ENCODE measurements at regions not wholly inside any gene's neighbourhood (a gene's known extent, or its start where the extent isn't known, plus 50 kb on each side); places are given as distances from the start of the nearest gene placed in this dataset.

DNA sequence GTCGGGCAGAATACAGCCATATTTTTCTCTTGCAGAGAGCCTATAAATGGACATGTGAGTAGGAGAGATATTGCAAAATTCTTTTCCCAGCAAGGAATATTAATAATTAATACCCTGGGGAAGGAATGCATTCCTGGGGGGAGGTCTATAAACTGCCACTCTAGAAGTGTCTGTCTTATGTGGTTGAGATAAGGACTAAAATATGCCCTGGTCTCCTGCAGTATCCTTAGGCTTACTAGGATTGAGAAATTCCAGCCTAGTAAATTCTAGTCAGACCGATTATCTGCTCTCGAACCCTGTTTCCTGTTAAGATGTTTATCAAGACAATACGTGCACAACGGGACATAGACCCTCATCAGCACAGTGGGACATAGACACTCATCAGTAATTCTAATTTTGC, 872.6 kb downstream of the FSTL5 start:
- Histone ChIP-seq H3K27ac (ENCODE audit: low read length) (no peak overlapping the region), H3F3A (ENCODE audit: low read length, unreplicated experiment) (no peaks in the 10 kb centered on the region), H3K27me3 (ENCODE audit: low read length) (no peaks in the 10 kb centered on the region), H3K79me2 (ENCODE audit: low read length) (no peaks in the 10 kb centered on the region), H3K36me3 (ENCODE audit: low read depth, low read length) (no peaks in the 10 kb centered on the region), H3K4me3 (ENCODE audit: low read length) (no peak overlapping the region), H3K9me2 (replicated peaks; ENCODE audit: low read length) (no peaks in the 10 kb centered on the region), H2AFZ (ENCODE audit: low read length) (no peak overlapping the region), H3K4me1 (ENCODE audit: insufficient read depth, low read length) (no peaks in the 10 kb centered on the region), H3K4me2 (ENCODE audit: low read length) (no peak overlapping the region), H3K9ac (ENCODE audit: low read length) (no peak overlapping the region), H4K20me1 (ENCODE audit: low read length) (no peaks in the 10 kb centered on the region), H3K9me3 (ENCODE audit: low read length) (no peaks in the 10 kb centered on the region)
- TF ChIP-seq EZH2 (IDR thresholded peaks at IDR 0.05; ENCODE audit: low read length, unreplicated experiment) (no peak), EZH2phosphoT487 (IDR thresholded peaks at IDR 0.05; ENCODE audit: borderline replicate concordance, low read length) (no peak)
- TF ChIP-seq, protein P1, sequence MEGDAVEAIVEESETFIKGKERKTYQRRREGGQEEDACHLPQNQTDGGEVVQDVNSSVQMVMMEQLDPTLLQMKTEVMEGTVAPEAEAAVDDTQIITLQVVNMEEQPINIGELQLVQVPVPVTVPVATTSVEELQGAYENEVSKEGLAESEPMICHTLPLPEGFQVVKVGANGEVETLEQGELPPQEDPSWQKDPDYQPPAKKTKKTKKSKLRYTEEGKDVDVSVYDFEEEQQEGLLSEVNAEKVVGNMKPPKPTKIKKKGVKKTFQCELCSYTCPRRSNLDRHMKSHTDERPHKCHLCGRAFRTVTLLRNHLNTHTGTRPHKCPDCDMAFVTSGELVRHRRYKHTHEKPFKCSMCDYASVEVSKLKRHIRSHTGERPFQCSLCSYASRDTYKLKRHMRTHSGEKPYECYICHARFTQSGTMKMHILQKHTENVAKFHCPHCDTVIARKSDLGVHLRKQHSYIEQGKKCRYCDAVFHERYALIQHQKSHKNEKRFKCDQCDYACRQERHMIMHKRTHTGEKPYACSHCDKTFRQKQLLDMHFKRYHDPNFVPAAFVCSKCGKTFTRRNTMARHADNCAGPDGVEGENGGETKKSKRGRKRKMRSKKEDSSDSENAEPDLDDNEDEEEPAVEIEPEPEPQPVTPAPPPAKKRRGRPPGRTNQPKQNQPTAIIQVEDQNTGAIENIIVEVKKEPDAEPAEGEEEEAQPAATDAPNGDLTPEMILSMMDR (conservative IDR thresholded peaks at IDR 0.05; ENCODE audit: low read depth, low read length): no peak
- intact Hi-C loops (cut with micrococcal nuclease): no loop called here
- DNase-seq (no peak), ATAC-seq (no peak)
- BruUV-seq (replicated peaks): no TSS peak
- POLR2A ChIA-PET (ENCODE audit: unreplicated experiment): no interaction called here
- CTCF ChIA-PET: no interaction called here

DNA sequence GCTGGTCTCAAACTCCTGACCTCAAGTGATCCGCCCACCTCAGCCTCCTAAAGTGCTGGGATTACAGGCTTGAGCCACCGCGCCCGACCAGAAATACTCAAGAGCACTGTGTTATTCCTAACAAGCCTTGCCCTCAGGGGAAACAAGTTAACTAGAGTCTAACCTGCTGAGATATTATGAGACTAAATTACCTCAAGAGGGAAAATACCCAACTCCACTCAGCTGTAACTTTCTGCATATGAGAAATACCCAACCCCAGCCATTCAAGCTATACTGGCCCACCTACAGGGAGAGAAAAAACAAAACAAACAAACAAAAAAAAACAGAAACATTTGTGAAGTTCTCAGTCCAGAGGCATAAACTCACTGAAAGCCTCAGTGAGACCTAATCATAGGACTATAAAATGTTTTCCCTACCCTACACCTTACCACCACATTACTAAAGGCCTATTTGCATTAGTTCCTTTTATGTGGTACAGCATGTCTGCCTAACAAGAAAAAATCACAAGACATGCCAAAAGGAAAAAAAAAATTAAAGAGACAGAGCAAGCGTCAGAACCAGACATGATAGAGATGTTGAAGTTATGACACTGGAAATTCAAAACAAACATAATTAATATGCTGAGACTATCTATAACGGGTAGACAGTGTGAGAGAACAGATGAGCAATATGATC, 876.0 kb downstream of the FSTL5 start:
- H3K27me3 ChIP-seq (ENCODE audit: low read length): no peaks in the 10 kb centered on the region
- no TSS peak for BruUV-seq (replicated peaks)
- H2AFZ ChIP-seq (ENCODE audit: low read length): no peak overlapping the region
- ATAC-seq (no peak), DNase-seq (no peak)
- intact Hi-C loops (cut with micrococcal nuclease): no loop called here
- no peaks in the 10 kb centered on the region for H3K36me3 ChIP-seq (ENCODE audit: low read depth, low read length)
- H3K9me3 ChIP-seq (ENCODE audit: low read length): no peaks in the 10 kb centered on the region
- no peaks in the 10 kb centered on the region for H3K79me2 ChIP-seq (ENCODE audit: low read length)
- TF ChIP-seq EZH2phosphoT487 (IDR thresholded peaks at IDR 0.05; ENCODE audit: borderline replicate concordance, low read length): no peak
- TF ChIP-seq EZH2 (IDR thresholded peaks at IDR 0.05; ENCODE audit: low read length, unreplicated experiment): no peak
- TF ChIP-seq, protein P1 (conservative IDR thresholded peaks at IDR 0.05; ENCODE audit: low read depth, low read length): no peak
- H3K4me1 ChIP-seq (ENCODE audit: insufficient read depth, low read length): no peaks in the 10 kb centered on the region
- no peaks in the 10 kb centered on the region for H4K20me1 ChIP-seq (ENCODE audit: low read length)
- H3K27ac ChIP-seq (ENCODE audit: low read length): no peak overlapping the region
- CTCF ChIA-PET: no interaction called here
- H3K9ac ChIP-seq (ENCODE audit: low read length): no peak overlapping the region
- no peaks in the 10 kb centered on the region for H3K9me2 ChIP-seq (replicated peaks; ENCODE audit: low read length)
- POLR2A ChIA-PET (ENCODE audit: unreplicated experiment): no interaction called here
- H3K4me3 ChIP-seq (ENCODE audit: low read length): no peak overlapping the region
- H3F3A ChIP-seq (ENCODE audit: low read length, unreplicated experiment): no peaks in the 10 kb centered on the region
- no peak overlapping the region for H3K4me2 ChIP-seq (ENCODE audit: low read length)

DNA sequence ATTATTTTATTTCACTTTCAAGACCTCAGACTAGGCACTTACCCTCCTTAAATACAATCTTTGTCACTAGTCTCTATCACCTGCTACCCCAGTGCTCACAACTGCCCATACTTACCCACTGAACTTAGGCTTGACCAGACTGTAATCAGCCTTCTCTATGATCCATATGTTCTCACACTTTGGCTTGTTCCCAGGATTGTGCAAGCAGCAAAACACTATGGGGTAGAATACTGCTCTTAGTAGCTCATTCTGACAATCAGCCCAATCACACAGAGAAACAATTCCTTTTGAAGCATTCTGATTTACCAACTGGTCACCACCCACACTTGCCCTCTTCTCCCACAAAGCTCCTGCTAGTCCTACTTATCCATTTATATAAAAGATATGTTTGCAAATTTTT, 878.3 kb downstream of the FSTL5 start:
- Histone ChIP-seq H3K36me3 (ENCODE audit: low read depth, low read length) (no peaks in the 10 kb centered on the region), H3K27me3 (ENCODE audit: low read length) (no peaks in the 10 kb centered on the region), H3K79me2 (ENCODE audit: low read length) (no peaks in the 10 kb centered on the region), H3K4me1 (ENCODE audit: insufficient read depth, low read length) (no peaks in the 10 kb centered on the region), H3K9me3 (ENCODE audit: low read length) (no peaks in the 10 kb centered on the region), H3K4me3 (ENCODE audit: low read length) (no peak overlapping the region), H3K9me2 (replicated peaks; ENCODE audit: low read length) (no peaks in the 10 kb centered on the region), H3K27ac (ENCODE audit: low read length) (no peak overlapping the region), H3K4me2 (ENCODE audit: low read length) (no peak overlapping the region), H3K9ac (ENCODE audit: low read length) (no peak overlapping the region), H2AFZ (ENCODE audit: low read length) (no peak overlapping the region), H3F3A (ENCODE audit: low read length, unreplicated experiment) (no peaks in the 10 kb centered on the region), H4K20me1 (ENCODE audit: low read length) (no peaks in the 10 kb centered on the region)
- CTCF ChIA-PET: no interaction called here
- ATAC-seq (no peak), DNase-seq (no peak)
- BruUV-seq (replicated peaks): no TSS peak
- POLR2A ChIA-PET (ENCODE audit: unreplicated experiment): no interaction called here
- intact Hi-C loops (cut with micrococcal nuclease): no loop called here
- TF ChIP-seq, protein P1 (conservative IDR thresholded peaks at IDR 0.05; ENCODE audit: low read depth, low read length): no peak
- TF ChIP-seq EZH2 (IDR thresholded peaks at IDR 0.05; ENCODE audit: low read length, unreplicated experiment): no peak
- no peak for TF ChIP-seq EZH2phosphoT487 (IDR thresholded peaks at IDR 0.05; ENCODE audit: borderline replicate concordance, low read length)

All from PC-3 (cell line).